HG03558 (cell line): ENCODE measurements at regions not wholly inside any gene's neighbourhood (a gene's known extent, or its start where the extent isn't known, plus 50 kb on each side); places are given as distances from the start of the nearest gene placed in this dataset.

ENCODE experiments used
- ATAC-seq: cut with Tn5 transposase; IDR thresholded peaks from one replicate; pipeline ENCODE4 v1.9.1; 2021; ENCODE audit warnings: moderate number of reproducible peaks; ENCODE audit not compliant: unreplicated experiment; ENCODE audit errors: extremely low read depth

DNA sequence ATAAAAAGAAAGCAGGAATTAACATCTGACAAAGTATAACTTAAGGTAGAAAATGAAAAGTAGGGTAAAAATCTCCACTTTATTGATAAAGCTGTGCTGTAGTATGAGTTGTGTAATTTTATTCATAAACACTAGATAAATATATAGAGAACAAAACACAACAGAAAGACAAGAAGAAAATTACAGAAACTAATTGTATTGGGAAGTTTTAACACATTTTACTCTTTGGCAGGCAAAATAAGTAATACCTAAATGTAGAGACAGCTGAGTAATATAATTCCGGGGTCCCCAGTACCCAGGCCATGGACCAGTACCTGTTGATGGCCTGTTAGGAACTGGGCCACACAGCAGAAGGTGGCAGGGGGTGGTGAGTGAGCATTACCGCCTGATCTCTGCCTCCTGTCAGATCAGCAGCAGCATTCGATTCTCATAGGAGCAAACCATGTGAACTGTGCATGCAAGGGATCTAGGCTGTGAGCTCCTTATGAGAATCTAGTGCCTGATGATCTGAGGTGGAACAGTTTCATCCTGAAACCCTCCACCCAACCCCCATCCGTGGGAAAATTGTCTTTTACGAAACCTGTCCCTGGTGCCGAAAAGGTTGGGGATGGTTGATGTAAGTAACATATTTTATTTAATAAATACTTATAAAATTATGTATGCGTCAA, 84.4 kb upstream of the ETV6 start:
- no peak for ATAC-seq

- no peak for ATAC-seq
Measured at GRCh38 chr12:11565752-11566151, 83.7 kb upstream of the ETV6 start.

- ATAC-seq, result no peak
Measured at GRCh38 chr12:11568155-11568761, 81.2 kb upstream of the ETV6 start.

DNA sequence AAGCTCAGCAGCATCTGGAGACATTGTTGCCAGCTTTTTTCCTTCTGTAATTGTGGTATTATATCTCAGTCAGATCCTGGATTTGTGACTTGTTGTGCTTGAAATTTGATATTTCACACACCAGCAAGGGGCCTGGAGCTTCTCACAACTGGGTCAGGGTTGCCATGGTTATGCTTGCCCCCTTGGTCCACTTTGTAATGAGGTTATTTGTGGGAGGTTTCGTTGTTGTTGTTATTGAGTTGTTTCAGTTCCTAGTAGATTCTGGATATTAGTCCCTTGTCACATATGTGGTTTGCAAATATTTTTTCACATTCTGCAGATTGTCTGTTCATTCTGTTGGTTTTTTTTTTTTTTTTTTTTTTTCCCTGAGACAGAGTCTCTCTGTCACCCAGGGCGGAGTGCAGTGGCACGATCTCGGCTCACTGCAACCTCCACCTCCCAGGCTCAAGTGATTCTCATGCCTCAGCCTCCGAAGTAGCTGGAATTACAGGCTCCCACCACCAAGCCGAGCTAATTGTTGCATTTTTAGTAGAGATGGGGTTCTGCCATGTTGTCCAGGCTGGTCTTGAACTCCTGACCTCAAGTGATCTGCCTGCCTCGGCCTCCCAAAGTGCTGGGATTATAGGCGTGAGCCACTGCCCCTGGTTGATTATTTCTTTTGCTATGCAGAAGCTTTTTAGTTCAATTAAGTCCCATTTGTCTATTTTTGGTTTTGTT, 80.6 kb upstream of the ETV6 start:
- peak; percentile 88 for ATAC-seq

GRCh38 chr12:11569716-11570115, 79.8 kb upstream of the ETV6 start:
- no peak for ATAC-seq

DNA sequence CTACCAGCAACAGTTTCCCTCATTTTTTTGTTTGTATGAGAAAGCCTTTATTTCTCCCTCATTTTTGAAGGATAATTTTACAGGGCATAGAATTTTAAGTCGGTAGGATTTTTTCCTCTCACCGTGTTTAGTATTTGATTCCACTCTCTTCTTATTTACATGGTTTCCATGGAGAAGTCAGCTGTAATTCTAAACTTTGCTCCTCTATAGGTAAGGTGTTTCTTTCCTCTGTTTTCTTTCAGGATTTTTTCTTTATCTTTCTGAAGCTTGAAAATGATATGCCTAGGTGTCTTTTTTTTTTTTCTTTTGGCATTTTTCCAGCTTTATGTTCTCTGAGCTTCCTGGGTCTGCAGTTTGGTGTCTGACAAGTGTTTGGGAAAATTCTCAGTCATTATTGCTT, 75.6 kb upstream of the ETV6 start:
- ATAC-seq, result no peak

DNA sequence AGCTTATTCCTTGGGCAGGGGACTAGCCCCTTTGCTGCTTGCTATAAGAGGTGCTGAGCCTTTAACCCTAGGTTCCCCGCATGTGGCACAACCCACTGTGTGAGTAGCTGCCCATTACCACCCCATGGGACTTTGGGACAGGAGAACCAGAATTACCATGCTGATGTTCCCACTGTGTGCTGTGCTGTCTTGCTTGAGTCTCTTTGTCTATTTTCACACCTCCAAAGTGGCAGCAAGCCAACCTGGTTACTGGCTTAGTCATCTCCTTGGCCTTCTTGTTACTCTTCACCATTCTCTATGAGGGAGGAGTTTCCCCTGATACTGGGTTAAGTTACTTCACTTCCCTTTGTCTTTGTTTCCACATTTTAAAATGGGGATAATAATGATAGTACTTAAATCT, 73.4 kb upstream of the ETV6 start:
- ATAC-seq, result no peak

GRCh38 chr12:11577658-11578260, 71.7 kb upstream of the ETV6 start:
- no peak for ATAC-seq

DNA sequence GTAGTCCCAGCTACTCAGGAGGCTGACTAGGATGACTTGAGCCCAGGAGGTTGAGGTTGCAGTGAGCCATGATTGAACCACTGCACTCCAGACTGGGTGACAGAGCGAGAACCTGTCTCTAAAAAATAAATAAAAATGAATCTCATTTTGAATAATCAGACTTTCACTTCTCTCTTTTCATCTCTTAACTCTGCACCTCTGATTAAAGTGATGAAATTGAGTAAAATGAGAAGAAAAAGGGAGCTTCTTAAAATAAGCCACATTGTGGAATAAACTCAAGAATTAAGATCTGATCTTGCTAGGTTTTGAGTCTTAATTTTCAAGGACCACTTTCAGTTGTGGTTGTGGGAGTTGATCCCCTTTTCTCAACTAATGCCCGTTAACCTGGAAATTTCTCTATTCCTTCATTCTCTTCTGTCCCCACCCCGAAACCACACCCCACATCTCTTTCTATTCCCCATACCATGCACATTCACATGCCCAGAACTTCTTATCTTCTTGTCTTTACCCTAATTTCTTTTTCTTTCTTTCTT, 70.9 kb upstream of the ETV6 start:
- ATAC-seq, result no peak

DNA sequence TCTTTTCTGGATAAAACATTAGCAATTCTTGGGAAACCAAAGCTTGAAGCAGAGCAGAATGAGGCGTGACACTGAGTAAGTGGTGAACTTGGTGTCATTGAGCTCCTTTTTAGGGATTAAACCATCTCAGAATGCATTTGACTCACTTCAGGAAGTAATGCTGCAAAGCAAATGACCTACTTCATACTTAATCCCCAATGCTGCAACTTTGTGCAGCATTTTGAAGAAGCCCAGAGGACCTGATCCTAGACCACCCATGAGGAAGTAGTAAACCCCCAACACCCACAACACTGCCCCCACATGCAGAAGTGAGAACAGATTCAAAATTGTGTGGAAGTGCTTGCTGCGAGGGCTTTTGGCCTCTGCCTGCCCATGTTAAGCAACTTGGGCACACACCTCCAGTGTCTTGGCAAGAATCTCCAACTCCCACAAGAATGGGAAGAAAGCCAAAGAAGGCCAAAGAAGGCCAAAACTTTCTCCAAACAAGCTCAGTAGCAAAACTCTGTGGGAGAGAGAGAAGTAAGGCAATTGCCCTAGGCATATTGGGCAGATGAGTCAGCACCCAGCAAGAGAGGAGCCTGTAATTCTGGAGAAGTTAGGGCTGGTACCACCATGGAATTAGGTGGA, 69.2 kb upstream of the ETV6 start:
- ATAC-seq, result no peak

- ATAC-seq, result no peak
Measured at GRCh38 chr12:11581179-11581755, 68.2 kb upstream of the ETV6 start.

GRCh38 chr12:11584221-11584855, 65.1 kb upstream of the ETV6 start:
- ATAC-seq, result no peak

DNA sequence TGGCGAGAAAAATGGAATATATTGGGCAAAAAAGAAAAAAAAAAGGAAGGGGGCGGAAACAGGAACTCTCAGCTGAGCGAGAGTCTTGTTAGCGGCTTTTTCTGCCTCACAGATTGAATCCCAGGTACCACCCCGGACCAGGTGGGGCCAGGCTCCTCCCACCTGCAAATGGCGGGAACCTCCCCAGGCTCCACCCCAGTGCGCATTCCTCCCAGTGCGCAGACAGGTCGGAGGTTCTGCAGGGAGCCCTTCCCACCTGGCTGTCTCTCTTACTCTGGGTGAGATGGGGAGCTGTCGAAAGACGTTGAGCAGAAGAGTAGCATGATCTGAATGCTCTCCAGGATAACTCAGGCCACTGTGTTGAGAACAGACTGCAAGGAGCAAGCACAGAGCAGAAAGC, 57.0 kb upstream of the ETV6 start:
- no peak for ATAC-seq

- no peak for ATAC-seq
Measured at GRCh38 chr12:11593013-11593412, 56.5 kb upstream of the ETV6 start.

DNA sequence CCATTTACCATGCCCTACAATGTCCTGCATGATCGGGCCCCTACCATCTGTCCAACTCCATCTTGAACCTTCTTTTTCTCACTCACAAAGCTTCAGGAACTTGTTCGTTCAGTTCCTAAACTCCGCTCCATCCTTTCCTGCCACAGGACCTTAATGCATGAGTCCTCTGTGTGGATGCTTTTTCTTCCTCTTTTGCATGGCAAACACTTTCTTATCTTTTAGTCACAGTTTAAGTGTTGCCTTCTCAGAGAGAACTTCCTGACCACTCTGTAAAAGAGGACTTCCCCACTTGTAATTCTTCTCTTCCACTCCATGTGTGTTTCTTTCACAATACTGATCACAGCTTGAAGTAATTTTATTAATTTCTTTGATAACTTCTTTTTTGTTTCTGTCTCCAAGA, 54.4 kb upstream of the ETV6 start:
- no peak for ATAC-seq

GRCh38 chr12:11596141-11596540, 53.3 kb upstream of the ETV6 start:
- ATAC-seq, result no peak

- ATAC-seq, result no peak
Measured at GRCh38 chr12:11598900-11599299, 50.6 kb upstream of the ETV6 start.
